ENCODE measurements at regions not wholly inside any gene's neighbourhood (a gene's known extent, or its start where the extent isn't known, plus 50 kb on each side); places are given as distances from the start of the nearest gene placed in this dataset.

DNA sequence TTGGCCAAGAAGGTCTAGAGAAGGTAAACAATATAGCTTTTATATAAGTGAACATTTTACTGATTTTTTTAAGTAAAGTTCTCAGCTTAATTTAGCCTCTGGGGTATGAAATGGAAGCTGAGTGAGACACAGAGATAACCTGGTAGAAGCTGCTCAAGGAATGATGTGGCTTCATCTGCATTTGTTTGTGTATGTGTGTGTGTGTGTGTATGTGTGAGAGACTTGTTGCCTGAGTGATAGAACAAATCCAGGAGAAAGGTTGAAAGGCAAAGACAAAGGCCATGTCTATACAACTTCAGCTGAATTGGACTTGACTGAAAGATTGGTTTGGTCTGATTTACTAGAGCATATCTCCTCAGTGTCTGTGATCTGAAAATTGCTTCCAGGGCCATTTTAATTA lies 63.6 kb downstream of the PCDH7 start:
- DNase-seq (ENCODE audit: low read depth) = no peak

DNA sequence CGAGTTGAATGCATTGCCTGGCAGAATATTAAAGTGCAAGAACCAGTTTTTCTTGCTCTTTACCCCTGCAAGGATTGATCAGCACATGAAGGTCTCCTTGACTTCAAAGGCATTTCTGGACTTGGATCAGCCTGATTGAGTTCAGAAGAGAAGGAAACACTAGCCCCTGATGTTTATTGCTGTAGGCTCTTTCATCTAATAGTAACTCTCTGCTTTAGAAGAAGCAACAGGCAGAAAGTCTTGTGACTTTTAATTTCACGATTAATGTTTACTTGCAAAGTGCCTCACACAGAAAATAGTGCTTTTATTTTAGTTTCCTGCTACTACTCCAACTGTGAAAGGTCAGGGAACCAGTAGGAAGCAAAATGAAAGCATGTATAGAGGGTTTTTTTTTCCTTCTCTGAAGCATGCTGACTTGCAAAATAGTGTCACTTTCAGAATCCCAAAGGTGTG lies 69.1 kb downstream of the PCDH7 start:
- DNase-seq (ENCODE audit: low read depth) = no peak

DNA sequence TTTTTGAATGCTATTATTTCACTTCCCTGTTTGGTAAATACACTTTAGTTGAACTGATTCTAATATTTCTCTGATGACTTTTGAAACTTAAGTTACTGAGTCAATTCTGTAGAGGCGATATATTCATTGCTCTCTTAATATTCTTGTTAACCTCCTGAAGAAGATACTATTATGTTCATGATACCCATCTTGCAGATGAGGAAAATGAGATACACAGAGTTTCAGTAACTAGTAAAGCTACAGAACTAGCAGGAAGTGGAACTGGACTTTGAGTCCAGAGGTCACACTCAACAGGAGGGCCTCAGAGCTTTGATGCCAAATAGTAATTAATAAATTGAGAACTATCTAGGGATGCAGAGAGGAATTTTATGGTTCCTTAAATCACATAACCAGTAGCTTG lies 70.0 kb downstream of the PCDH7 start:
- DNase-seq (ENCODE audit: low read depth) = no peak

DNA sequence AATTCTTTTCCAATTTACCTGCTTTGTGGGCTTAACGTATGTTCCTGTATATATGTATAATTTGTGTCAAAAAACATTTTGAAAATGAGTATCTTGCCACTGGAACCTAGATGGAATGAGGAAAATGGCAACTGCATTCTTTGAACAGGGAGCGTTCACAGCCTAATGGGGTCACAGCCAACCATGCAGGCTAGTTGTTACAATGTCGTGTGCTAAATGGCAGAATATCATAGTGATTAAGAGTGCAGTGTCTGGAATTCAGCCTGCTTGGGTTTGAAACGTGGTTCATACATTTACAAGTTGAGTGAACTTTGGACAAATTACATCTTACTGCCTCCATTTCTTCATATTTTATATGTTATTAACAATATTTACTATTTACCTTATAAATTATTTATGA lies 70.8 kb downstream of the PCDH7 start:
- DNase-seq (ENCODE audit: low read depth) = no peak

DNA sequence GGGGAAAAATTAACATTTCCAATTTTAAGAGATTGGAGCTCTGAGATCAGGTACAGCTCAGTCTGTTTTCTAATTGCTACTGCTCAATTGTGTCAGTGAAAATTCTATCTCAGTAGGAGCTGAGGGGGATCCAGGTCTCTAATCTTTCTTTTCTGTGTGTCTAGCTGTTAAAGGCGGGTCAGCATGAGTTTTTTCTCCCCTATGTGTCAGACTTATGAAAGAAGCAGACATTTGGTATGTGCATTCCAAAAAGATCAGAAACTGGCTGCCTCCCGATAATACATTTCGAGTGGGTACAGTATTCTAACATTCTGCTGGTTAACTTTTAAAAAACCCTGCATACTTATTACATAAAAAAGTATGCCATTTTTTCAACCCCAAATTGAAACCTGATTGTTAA lies 72.4 kb downstream of the PCDH7 start:
- DNase-seq (ENCODE audit: low read depth) = no peak

DNA sequence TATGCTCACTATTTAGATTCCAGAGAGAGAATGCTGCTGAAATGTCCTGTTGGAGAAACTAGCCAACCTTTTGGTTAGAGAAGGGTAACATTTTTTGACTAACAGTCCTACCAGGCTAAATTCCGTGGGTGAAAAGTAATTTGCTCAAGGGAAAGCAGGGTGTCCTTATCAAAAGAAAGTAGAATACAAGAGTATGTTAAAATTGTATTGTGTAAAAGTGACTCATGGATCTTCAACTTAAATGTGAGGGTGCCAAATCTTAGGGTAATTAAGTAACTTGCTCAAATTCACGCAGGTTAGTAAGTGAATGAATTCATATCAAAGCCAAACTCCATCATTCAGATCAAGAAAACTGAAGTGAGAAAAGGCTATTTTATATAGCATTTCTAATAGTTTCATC lies 81.7 kb downstream of the PCDH7 start:
- no peak for DNase-seq (ENCODE audit: low read depth)

DNA sequence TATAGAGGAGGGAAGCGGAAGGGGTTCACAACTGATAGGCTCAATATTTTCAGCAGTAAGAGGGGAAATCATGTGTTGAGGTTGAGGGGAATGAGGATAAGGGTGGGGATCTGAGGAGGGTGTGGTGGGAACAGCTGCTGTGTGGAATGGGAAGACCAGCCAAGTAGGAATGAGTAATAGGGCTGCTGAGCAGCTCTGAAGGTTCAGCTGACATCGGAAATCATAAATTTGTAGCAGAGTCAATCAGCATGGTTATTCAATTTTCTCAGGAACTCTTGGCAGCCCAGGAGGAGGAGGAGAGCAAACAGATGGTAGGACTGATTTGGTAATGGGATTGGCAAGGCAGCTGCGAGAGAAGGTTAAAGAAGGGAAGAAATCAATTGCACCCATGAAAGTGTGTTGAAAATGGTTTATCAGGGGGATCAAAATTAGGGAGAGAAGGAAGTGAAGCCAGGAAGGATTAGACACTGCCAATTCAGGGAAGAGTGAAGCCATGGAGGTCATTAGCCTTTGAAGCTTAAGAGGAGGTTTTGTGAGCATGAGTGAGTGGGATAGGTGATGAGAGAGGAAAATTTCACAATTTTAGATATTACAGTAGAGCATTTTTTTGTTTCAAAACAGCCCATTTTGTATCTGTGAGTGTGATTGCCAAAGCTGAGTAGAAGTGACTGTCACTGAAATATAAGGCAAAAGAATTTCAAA lies 82.6 kb downstream of the PCDH7 start:
- DNase-seq (ENCODE audit: low read depth) = peak; percentile 63

DNA sequence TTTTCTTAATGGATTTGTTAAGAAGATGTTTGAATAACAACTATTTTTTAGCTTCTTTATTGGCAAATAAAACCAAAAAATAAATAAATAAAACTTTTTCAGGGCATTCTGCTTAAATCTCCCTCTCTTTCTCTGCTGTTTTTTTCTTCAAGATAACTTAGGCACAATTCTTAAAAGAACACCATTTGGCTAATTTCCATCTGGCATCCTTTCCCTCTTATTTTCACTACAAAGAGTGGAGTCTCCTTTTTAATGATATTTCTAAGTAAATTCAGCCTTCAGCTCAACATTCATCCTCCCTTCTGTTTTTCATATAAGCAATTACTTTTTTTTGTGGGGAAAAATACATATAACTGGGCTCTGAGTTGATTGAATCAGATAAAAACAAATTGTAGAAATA lies 88.1 kb downstream of the PCDH7 start:
- DNase-seq (ENCODE audit: low read depth) = no peak

DNA sequence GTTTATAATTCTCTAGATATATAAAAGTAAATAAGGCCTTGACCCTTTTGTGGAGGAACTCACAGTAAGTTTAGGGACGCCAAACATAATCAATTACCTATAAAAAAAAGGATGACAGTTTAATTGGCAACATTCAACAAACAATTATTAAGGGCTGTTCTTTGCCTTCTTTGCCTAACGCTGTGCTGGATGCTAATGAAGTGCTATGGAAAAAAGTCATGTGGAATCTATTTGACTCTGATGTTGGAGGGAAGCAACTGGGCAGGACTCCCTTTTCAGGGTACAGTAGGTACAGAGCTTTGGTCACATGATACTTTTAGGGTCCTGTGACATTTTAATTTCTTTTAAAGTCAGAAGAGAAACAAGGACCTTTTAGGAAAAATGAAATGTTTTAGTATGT lies 91.1 kb downstream of the PCDH7 start:
- no peak for DNase-seq (ENCODE audit: low read depth)

DNA sequence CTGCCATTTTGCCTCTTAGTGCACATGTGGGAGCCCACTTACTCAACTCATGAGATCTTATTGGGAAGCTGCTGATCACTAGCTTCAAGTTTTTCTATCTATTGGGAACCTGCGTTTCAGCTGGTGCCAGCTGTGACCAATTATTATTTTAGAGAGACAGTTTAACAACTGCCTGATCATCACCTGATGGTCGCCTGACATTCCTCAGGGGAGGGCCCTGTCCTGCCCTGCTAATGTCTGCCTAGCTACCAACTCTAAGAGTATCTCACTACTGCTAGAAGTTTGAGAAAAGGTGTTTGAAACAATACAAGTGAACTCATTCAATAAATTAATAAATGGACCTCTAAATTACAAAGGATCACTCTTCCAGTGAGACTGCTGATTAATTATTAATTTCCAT lies 95.5 kb downstream of the PCDH7 start:
- DNase-seq (ENCODE audit: low read depth) = no peak

DNA sequence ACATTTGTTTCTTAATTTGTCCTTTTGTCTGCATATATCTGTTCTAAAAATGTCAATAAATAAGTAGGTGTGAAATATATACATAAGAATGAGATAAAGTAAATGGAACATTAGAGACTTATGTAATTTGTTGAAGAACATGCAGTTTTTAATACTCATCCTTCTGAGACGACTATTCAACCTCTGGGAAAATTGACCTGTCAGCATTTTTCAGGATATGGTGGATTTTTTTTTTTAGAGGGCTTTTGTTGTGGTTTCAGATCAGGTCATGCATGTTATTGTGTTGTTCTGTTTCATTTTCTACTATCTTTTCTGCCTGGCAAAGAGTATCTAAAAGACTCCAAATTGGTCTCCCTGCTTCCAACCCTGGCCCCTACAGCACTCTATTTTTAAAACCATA lies 97.3 kb downstream of the PCDH7 start:
- DNase-seq (ENCODE audit: low read depth) = no peak

DNA sequence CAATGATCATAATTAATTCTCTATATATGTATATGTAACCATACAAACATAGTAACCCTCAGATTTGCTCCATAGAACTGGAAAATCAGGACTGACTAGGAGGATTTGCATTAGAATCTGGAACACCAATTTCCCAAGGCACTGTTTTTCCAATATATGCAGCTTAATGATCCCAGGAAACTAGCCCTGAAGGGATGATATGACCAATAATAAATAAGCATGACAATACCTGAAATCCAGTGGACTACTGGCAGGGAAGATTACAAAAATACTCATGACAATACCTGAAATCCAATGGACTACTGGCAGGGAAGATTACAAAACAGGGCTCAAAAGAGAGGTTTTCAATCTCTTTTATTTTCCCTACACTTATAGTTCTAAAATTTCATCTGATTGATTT lies 98.4 kb downstream of the PCDH7 start:
- no peak for DNase-seq (ENCODE audit: low read depth)

DNA sequence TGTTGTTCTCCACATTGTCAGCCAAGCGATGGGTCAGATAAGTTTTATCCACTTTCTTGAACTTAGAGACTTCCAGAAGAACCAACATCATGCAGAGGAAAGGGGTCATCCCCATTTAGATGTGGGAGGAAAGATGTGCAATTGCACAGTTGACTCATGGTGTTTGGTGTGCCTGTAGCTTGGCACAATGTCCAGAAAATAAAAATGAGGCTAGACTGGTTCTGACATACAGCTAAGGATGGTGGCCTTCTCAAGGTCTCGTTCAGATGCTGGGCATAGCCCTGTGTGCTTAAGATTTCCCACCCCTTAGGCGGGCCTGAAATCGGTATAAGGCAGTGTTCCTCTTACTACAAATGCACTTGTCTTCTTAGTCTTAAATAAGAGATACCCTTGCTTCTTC lies 101.1 kb downstream of the PCDH7 start:
- DNase-seq (ENCODE audit: low read depth) = no peak

DNA sequence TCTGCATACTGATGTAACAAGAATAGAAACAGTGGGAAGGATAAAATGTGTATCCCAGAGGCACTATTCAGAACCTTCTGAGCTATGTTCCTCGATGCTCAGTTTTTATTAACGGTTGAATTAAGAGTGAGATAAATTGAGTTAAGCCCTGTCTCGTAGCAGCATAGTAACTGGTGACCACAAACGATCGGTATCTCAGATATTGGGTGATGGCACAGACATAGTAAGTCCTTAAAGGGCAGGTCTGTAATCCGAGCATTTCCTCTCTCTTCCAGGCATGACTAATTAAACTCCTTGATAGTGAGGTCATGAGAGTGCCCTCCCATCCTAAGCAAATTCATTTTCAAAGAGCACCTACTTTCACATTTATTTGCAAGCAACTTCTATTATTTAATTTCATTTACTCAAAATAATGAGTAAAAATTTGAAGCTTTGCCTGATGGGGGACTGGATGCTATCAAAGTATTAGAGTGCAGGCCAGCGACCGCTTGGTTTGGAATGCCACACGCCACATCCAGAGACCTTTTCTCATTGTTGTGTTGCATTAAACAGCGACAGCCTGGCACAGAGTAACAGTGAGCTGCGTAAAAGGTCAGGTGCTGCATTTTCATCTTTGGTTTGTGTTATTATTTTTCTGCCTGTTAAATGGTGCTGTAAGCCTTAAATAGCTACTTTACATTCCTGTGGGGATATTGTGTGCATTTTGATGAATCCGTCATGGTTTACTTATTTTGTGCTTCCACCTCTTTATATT lies 101.9 kb downstream of the PCDH7 start:
- DNase-seq (ENCODE audit: low read depth) = no peak

DNA sequence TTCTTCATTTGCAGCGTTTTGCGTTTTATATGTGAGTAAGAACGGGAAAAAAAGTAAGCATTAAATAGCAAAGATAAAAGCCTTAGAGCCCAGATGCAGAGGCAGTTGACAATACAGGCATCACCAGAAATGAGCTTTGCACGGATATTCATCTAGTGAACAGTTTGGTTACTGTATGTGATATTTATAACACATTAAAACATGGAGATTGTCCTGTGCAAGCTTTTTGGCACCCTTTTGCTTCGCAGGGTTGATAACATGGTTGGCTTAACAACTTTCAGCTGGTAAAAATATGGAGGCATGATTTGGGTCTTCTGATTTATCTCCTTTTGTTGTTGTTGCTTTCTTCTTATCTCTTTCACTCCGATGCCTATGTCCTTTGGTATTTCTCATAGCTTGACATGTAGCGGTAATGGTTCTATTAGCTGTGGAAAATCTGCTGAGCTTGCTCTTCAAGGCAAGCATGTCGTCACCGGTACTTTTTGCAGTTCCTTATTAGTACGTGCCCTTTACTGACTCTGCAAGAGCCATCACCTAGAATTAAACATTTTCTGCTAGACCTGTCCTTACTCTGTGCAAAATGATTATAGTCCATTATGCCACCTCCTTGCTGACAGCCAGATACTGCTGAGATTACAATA lies 102.9 kb downstream of the PCDH7 start:
- no peak for DNase-seq (ENCODE audit: low read depth)

DNA sequence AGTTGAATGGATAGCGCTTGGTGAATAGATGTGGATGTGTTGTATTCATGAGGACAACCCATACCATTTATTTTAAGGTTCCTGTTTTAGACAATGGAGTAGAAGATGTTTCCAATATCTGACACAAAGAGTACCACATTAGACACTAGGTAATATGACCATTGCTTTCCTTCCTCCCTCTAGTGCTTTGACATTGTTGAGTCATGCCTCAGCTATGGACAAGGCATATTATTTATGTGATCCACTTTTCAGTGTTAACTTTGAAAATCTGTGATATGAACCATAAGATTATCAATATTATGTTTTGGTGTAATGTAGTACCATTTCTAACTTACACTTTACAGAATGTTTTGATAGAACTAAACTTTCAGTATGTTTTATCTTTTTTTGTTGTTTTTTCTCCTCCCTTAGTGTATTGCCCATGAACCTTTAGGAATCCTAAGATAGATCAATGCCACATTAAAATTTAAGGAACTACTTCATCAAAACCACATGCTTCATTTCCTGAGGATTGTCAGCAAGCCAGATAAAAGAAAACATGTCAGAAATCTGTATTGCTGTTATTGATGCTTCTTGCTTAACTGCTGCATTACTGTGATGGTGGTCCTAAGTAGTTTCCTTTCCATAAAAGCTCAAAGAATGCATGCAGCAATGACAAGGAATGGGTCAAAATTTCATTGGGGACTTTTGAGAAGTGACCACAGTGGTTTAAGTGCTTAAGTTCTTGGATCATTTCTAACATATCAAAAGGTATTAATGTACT lies 105.0 kb downstream of the PCDH7 start:
- no peak for DNase-seq (ENCODE audit: low read depth)

DNA sequence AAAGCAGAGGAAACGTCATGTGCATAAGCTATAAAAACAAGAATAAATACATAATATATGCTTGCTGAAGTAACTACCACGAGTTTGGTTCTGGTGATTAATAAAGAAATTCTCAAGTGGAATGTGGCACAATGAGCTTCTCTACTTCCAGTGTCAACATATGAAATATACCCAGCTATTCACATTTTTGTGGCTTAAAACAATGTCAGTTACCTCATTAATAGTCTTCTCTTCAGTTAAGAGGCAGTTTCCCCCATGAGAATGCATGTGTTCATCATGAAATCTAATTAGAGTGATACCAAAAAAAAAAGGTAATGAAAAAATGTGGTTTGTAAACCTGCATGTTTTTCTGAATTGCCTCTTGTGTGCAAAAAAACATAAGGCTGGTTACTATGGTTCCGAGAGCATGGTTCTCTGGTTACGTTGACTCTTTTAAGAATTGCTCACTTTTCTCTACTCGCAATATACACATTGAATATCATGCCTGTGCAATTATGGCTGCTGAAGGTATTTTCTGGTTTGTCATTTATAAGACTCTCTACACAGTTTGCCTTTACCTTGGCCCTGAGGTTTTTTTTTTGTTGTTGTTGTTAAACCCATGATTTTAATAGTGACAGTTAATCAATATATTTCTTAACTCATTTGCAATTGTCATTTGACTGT lies 108.2 kb downstream of the PCDH7 start:
- peak; percentile 34 for DNase-seq (ENCODE audit: low read depth)

DNA sequence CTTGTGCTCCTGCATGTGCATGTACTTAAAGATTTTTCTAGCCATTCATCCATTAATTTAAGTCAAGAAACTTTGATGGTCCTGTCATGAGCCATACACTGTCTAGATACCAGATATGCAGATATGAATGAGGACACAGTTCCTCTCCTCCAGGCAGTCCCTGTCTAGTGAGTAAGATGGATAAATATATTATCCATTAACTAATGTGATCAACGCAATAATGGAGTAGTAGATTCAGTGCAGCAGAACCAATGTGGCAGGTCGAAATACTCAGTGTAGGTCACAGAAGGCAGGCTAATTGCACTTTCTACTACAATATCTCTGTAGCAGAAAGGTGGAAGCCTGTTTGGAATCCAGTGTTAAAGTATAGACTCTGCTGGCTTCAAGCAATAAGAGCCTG lies 112.5 kb downstream of the PCDH7 start:
- DNase-seq (ENCODE audit: low read depth) = no peak

DNA sequence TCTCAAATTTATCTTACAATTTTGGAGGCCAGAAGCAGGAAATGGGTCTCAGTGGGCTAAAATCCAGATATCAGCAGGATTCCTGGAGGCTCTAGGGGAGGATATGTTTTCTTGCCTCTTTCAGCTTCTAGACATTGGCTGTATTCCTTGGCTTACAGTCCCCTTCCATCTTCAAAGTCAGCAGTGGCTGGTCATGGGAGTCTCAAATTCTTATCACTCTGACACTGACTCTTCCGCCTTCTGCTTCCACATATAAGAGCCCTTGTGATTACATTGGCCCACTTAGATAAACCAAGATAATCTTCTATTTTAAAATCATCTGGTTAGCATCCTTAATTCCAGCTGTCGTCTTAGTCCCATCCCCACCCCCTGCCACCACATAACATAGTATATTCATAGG lies 113.0 kb downstream of the PCDH7 start:
- no peak for DNase-seq (ENCODE audit: low read depth)

DNA sequence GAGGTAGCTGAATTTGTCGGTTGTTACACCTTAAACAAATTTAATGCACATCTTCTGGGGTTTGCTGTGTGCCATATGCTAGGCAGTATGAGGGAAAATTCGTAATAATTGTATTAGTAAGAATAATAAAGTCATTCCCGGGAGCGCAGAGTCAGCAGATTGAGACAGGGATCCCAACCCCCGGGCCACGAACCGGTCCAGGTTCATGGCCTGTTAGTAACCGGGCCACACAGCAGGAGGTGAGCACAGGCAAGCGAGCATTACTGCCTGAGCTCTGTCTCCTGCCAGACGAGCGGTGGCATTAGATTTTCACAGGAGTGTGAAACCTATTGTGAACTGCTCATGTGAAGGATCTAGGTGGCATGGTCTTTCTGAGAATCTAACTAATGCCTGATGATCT lies 114.9 kb downstream of the PCDH7 start:
- no peak for DNase-seq (ENCODE audit: low read depth)

DNA sequence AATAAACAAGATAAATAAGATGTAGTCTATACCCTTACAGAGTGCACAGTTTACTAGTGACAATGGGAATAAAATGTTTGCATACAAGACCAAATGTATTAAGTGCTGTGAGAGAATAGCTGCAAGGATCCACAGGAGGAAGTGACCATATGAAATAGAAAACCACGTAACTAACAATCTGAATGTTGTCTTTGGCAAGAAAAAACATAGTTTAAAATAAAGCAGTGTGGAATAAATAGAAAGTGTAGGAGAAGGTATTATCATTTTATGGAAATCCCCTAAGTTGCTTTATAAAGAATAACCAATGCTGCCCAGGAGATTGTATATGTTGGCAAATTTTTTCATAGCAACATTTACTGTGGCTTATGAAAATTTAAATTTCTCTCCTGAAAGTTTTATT lies 116.1 kb downstream of the PCDH7 start:
- no peak for DNase-seq (ENCODE audit: low read depth)

DNA sequence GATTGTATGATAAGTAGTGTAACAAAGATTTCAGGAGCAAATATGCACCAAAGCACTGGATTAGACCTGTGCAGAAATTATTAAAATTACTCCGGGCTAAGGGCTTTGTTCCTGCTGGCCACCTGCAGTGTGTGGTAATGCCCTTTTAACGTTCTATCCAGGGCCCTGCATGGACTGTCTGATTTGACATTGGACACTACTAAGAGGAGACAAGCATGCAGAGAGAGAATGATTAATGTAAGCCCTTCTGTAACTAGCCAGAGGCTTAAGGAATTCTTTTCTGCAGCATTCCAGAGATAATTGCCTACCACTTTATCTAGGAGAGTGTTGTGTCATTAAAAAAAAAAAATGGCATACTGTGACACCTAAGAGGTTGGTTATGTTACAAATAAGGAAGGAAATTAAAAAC lies 117.0 kb downstream of the PCDH7 start:
- no peak for DNase-seq (ENCODE audit: low read depth)
